NCI-H82 treated with DMSO at 0.1 percent for 48 hours (cell line): ENCODE measurements at regions not wholly inside any gene's neighbourhood (a gene's known extent, or its start where the extent isn't known, plus 50 kb on each side); places are given as distances from the start of the nearest gene placed in this dataset.

Experiments used
- DNase-seq: peaks from one replicate; lab custom pipeline; 2025; ENCODE audit not compliant: unreplicated experiment; lab: John Stamatoyannopoulos, UW

DNA sequence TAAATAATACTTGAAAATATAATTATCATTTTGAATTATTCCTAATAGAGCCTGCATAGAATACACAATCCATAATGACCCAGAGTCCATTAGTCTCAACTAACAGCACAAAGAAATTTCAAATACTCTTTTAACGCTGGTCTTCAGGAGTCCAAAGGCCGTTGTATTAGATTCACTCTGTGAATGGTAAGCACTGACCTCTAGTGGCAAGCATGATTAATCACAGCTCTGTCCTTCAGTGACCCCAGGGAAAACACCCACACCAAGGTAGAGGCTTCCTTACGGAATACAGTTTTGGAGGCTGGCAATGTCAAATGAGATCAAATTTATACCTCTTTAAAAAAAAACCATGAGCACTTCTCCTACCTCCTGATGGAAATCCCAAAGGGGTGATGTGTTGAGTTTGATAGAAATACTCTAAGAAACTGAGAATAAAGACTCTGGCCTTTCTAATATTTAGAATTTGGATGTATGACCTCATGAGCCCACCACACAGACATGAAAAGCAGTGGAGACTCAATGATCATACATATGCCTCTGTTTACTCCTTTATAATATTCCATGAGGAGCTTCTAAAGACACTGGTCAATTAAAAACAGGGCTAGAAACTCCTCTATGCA, 147.2 kb upstream of the DKK2 start:
- DNase-seq: peak; percentile 3

- DNase-seq: no peak
These were observed 146.2 kb upstream of the DKK2 start for GRCh38 chr4:107182347-107182746.

DNA sequence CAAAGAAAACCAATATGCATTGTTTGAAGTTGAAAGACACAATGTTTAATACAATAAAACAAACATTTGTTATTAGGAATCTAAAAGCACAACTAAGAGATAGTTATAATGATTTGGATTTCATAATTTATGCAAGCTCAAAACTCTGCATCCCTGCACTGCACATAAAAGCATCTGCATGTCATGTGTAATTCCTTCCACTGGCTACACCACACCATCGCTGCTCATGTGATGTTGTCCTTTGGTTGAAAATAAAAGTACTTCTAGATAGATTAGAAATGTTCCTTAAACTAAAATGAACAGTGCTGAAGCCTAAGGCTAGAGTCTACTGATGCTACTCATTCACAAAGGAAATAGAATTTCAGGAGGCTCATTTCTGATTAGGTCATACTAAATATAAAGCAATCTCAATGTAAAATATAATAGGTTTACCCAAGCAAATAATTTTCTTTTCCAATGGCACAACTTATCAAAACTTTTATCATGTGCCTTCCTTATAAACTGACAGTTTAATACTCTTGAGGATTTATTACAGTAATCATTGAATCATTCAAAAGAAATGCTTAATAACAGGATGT, 130.8 kb upstream of the DKK2 start:
- DNase-seq: no peak

- DNase-seq: no peak
These were observed 130.1 kb upstream of the DKK2 start for GRCh38 chr4:107166181-107166580.

DNA sequence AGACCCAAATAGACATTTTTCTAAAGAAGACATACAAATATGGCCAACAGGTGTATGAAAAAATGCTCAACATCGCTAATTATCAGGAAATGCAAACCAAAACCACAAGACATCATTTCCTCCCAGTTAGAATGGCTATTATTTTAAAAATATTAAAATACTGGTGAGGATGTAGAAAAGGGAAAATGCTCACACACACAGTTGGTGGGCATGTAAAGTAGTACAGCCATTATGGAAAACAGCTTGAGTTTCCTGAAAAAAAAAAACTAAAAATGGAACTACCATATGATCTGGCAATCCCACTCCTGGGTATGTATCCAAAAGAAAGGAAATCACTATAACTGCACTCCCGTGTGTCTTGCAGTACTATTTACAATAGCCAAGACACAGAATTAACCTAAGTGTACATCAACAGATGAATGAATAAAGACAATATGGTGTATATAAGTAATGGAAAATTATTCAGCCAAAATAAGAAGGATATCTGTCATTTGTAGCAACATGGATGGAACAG, 128.9 kb upstream of the DKK2 start:
- no peak for DNase-seq

- DNase-seq: no peak
These were observed 120.3 kb upstream of the DKK2 start for GRCh38 chr4:107156443-107156842.

- no peak for DNase-seq
These were observed 119.3 kb upstream of the DKK2 start for GRCh38 chr4:107155366-107155765.

DNA sequence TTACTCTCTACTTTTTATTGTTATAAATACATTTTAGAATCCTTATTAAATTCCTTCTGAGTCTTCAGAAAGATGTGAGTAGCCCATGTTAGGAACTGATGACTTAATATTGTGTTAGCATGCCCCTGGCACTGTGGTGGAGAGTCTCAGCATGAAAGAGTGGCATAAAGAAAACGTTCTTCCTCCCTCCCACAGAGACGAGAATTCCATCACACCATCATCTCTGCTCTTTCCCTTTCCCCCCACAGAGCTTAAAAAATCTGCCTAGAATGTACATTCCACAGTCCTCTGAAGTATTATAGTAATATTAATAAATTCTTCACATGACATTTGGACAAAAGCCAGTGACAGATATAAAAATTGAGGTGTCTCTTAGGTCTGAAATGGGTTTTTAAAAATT, 117.8 kb upstream of the DKK2 start:
- no peak for DNase-seq

GRCh38 chr4:107153228-107153627, 117.1 kb upstream of the DKK2 start:
- DNase-seq: no peak

DNA sequence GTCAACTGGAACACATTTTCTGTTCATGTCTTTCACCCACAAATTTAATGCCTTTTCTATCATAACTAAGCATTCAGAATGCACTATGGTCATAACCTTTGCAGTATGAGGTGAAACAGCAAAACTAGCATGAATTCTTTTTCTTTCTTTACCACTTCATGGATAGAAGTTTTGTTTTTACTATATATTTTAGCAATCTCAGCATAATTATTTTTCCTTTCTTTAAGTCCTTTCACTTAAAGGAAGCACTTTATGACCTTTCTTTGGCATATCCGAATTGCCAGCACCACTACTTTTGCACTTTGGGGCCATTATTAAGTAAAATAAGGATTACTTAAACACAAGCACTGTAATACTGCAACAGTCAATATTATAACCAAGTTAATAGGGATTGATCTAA, 115.1 kb upstream of the DKK2 start:
- DNase-seq: no peak

GRCh38 chr4:107148904-107149303, 112.8 kb upstream of the DKK2 start:
- DNase-seq: no peak

- no peak for DNase-seq
These were observed 111.8 kb upstream of the DKK2 start for GRCh38 chr4:107147873-107148272.

DNA sequence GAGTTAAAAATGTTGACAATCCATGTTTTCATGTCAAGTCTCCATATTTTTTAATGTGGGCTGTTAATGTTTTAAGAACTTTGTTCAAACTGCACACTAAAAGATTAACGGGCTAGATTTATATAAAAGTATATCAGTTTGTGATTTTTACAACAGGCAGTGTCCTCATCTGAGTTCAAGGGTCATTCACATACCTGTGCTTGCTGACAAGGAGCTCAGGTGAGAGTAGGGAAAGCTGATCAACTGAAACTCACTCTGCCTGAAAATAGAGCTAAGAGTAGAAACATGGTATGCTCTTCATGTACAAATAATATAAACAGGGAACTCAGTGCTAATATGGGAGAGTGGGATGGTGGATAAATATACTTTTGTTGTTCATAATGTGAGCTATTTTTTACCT, 102.3 kb upstream of the DKK2 start:
- no peak for DNase-seq

GRCh38 chr4:107133965-107134653, 98.0 kb upstream of the DKK2 start:
- no peak for DNase-seq

- no peak for DNase-seq
These were observed 95.2 kb upstream of the DKK2 start for GRCh38 chr4:107131295-107131694.

GRCh38 chr4:107130157-107130556, 94.0 kb upstream of the DKK2 start:
- DNase-seq: no peak

GRCh38 chr4:107129611-107130010, 93.5 kb upstream of the DKK2 start:
- no peak for DNase-seq

DNA sequence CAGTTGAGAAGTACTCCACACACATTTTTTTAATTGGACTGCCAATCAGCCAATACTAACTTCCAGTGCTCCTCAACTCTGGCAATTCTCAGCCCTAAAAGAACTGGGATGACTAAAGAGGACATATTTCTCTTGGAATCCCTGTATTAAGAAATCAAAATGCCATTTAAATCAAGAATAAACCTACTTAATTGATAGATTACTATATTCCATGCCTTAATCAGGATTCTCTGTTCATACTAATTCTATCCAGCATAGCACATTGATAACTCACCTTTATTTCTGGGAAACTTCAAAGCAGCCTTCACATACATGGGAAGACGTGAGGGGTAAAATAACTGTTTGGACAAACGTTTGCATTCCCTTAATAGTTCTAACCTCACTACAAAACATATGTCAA, 93.0 kb upstream of the DKK2 start:
- no peak for DNase-seq

DNA sequence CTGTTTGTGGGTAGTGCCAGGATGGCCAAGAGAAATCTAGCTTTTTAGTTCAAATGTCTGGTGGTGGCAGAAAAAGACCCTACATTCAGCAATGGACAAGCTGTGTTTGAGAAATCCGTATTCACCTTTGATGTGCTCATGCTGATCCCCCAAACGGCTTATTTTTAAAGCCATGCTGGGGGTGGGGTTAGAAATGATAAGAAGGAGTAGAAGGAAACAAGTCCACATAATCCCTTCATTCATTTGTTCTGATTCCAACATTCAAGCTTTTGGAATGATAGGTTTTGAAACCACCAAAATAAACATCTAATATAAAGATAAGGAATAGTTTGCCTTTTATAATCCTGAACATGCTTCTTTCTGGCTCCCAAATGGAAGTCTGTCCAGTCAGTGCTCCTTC, 92.0 kb upstream of the DKK2 start:
- DNase-seq: no peak

- no peak for DNase-seq
These were observed 89.4 kb upstream of the DKK2 start for GRCh38 chr4:107125496-107125895.

GRCh38 chr4:107122736-107123135, 86.6 kb upstream of the DKK2 start:
- no peak for DNase-seq

DNA sequence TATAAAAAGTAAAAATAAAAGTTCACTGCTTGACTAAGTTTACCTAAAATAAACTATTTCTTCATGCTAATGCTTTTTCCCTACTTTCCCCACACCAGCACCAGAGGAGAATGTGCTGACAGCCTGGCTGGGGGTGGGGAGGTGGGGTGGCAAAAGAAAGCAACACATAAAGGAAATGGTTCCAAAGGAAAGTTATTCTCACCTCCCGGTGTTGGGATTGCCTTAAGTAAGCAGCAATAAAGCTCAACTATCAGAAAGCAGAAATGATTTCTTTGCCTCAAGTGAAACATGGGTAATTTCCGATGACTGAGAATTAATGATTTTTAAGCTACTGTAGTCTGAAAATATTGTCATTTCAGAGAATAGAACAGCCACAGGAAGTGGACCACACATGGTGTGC, 84.5 kb upstream of the DKK2 start:
- no peak for DNase-seq

DNA sequence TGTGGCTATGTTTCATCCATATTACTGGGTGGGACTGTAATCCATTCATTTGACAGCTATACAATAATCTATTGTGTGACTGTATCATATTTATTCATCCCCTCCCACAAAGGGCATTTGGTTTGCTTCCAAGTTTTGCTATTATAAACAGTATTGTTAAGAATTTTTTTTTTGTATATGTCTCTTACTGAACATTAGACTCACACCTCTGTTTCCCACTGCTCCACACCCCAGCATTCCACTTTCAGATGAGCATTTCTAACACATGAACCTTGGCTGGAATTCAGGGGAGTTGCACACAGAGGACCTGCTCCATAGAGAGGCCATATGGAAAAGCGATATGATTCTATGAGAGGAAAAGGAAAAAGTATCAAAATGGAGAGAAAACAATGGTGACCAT, 81.6 kb upstream of the DKK2 start:
- DNase-seq: no peak
